NCI-H1105 (cell line): ENCODE measurements at regions not wholly inside any gene's neighbourhood (a gene's known extent, or its start where the extent isn't known, plus 50 kb on each side); places are given as distances from the start of the nearest gene placed in this dataset.
"Not testable (repeated sequence)": the region's sequence is repeated elsewhere in the genome, so short reads cannot be mapped to it uniquely, and the experiment has no call there.

ENCODE experiments used
- DNase-seq: peaks from one replicate; lab custom pipeline; 2025; lab: John Stamatoyannopoulos, UW

DNA sequence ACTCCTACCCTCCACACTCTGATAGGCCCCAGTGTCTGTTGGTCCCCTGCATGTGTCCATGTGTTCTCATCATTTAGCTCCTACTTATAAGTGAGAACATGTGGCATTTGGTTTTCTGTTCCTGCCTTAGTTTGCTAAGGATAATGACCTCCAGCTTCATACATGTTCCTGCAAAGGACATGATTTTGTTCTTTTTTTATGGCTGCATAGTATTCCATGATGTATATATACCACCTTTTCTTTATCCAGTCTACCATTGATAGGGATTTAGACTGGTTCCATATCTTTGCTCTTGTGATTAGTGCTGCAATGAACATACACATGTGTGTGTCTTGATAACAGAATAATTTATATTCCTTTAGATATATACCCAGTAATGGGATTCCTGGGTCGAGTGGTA lies 67.9 kb downstream of the MSX2 start:
- DNase-seq: not testable (repeated sequence)

DNA sequence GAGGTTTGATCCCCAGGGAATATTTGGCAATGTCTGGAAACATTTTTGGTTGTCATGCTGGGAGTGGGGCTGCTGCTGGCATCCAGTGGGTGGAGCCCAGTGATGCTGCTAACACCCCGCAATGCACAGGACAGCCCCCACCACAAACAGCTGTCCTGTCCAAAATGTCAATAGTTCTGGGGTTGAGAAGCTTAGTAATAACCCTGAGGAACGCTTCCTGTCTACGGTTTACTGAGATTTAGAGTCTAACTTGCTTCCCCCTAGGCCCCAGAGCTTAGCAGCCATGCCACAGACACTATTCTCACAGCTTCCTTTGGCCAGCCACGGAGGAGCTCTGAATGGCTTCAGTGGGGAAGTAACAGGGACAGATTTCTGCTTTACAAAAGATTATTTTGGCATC lies 66.5 kb downstream of the MSX2 start:
- DNase-seq: no peak

DNA sequence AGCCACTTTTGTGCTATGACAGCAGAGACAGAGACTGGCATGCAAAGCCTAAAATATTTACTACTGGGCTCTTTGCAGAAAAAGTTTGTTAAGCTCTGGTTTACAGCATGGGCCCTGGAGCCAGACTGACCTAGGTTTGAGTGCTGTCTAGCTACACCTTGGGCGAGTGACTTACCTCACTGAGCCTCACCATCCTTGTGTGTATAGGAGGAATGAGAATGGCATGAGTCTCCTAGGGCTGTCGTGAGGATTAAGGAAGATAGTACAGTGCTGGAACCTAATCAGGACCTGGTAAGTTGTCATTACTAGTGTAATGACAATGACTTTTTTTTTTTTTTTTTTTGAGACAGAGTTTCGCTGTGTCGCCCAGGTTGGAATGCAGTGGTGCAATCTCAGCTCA lies 65.2 kb downstream of the MSX2 start:
- no peak for DNase-seq

DNA sequence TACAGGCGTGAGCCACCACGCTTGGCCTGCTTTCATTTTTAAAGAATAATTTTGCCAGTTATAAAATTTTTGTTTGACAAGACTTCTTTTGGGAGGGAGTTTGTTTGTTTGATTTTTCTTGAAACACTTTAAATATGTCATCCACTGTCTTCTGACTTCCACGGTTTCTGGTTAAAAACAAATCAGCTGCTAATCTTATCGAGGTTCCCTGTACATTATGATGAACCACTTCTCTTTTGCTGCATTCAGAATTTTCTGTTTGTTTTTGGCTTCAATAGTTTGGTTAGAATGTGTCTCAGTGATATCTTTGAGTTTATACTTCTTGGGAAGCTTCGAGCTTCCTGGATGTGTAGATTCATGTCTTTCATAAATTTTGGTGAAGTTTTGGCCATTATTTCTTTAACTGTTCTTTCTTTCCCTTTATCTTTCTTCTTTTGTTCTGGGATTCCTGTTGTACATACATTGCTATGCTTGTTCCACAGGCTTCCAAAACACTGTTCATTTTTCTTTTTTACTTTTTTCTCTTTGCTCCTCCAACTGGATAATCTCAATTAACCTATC lies 60.8 kb downstream of the MSX2 start:
- no peak for DNase-seq
